H9 (cell line): ENCODE measurements at regions not wholly inside any gene's neighbourhood (a gene's known extent, or its start where the extent isn't known, plus 50 kb on each side); places are given as distances from the start of the nearest gene placed in this dataset.

Source experiments
- DNase-seq: peaks from one replicate; pipeline ENCODE4 v3.0.0-alpha.2; 2017
- H2AFZ ChIP-seq: one replicate; pipeline ENCODE4 v1.6.1; 2013; ENCODE audit warnings: mild to moderate bottlenecking, low read length, control low read depth, moderate library complexity
- H2AK5ac ChIP-seq: 2 replicates; pipeline ENCODE4 v1.6.1; 2013; ENCODE audit warnings: low read length, control low read depth, mixed read lengths; ENCODE audit not compliant: insufficient read length
- H2BK120ac ChIP-seq: one replicate; pipeline ENCODE4 v1.6.1; 2013; ENCODE audit warnings: low read depth, mild to moderate bottlenecking, low read length, control low read depth, inconsistent platforms; ENCODE audit not compliant: poor library complexity, severe bottlenecking
- H2BK12ac ChIP-seq: 2 replicates; pipeline ENCODE4 v1.6.1; 2013; ENCODE audit warnings: low read length, control low read depth, mixed read lengths, low read depth; ENCODE audit not compliant: insufficient read length
- H2BK15ac ChIP-seq: 2 replicates; pipeline ENCODE4 v1.6.1; 2013; ENCODE audit warnings: low read depth, low read length, control low read depth
- H2BK20ac ChIP-seq: one replicate; pipeline ENCODE4 v1.6.1; 2013; ENCODE audit warnings: low read depth, mild to moderate bottlenecking, low read length, control low read depth, inconsistent platforms; ENCODE audit not compliant: poor library complexity, severe bottlenecking
- H2BK5ac ChIP-seq: 2 replicates; pipeline ENCODE4 v1.6.1; 2013; ENCODE audit warnings: low read length, control low read depth, mixed read lengths; ENCODE audit not compliant: insufficient read length
- H3K14ac ChIP-seq: 2 replicates; pipeline ENCODE4 v1.6.1; 2013; ENCODE audit warnings: low read length, control low read depth; ENCODE audit not compliant: insufficient read depth
- H3K18ac ChIP-seq: 2 replicates; pipeline ENCODE4 v1.6.1; 2013; ENCODE audit warnings: low read depth, mild to moderate bottlenecking, mixed read lengths, low read length, control low read depth; ENCODE audit not compliant: insufficient read length
- H3K23ac ChIP-seq: 2 replicates; pipeline ENCODE4 v1.6.1; 2013; ENCODE audit warnings: low read length, control low read depth, mixed read lengths, low read depth; ENCODE audit not compliant: insufficient read length
- H3K23me2 ChIP-seq: 2 replicates; pipeline ENCODE4 v1.6.1; 2013; ENCODE audit warnings: low read depth, mild to moderate bottlenecking, mixed read lengths, low read length, control low read depth; ENCODE audit not compliant: insufficient read length, poor library complexity, severe bottlenecking
- H3K27ac ChIP-seq: 2 replicates; pipeline ENCODE4 v1.5.1; 2013; ENCODE audit warnings: low read length, control low read depth, mixed read lengths, low read depth; ENCODE audit not compliant: insufficient read length
- H3K27me3 ChIP-seq: 2 replicates; pipeline ENCODE4 v1.6.1; 2013; ENCODE audit warnings: low read length, control low read depth, inconsistent platforms; ENCODE audit not compliant: insufficient read depth
- H3K4ac ChIP-seq: 2 replicates; pipeline ENCODE4 v1.6.1; 2013; ENCODE audit warnings: low read depth, mild to moderate bottlenecking, control low read depth, inconsistent platforms, low read length, moderate library complexity
- H3K4me1 ChIP-seq: 2 replicates; pipeline ENCODE4 v1.6.1; 2013; ENCODE audit warnings: low read length, control low read depth, inconsistent platforms; ENCODE audit not compliant: insufficient read depth
- H3K4me2 ChIP-seq: 2 replicates; pipeline ENCODE4 v1.6.1; 2013; ENCODE audit warnings: low read length, control low read depth, mixed read lengths; ENCODE audit not compliant: insufficient read length, insufficient read depth
- H3K56ac ChIP-seq: 2 replicates; pipeline ENCODE4 v1.6.1; 2013; ENCODE audit warnings: low read depth, mild to moderate bottlenecking, mixed read lengths, low read length, control low read depth; ENCODE audit not compliant: insufficient read length
- H3K79me1 ChIP-seq: 2 replicates; pipeline ENCODE4 v1.6.1; 2013; ENCODE audit warnings: low read depth, mild to moderate bottlenecking, moderate library complexity, low read length, control low read depth, inconsistent platforms; ENCODE audit not compliant: insufficient read depth, poor library complexity, severe bottlenecking
- H3K79me2 ChIP-seq: 2 replicates; pipeline ENCODE4 v1.6.1; 2013; ENCODE audit warnings: low read length, control low read depth, inconsistent platforms; ENCODE audit not compliant: insufficient read depth
- H3K9ac ChIP-seq: 2 replicates; pipeline ENCODE4 v1.6.1; 2013; ENCODE audit warnings: low read length, control low read depth, mixed read lengths; ENCODE audit not compliant: insufficient read length; ENCODE audit errors: extremely low read depth
- H3K9me3 ChIP-seq: one replicate; pipeline ENCODE4 v1.6.1; 2013; ENCODE audit warnings: low read depth, low read length, inconsistent platforms; ENCODE audit not compliant: control insufficient read depth
- H3T11ph ChIP-seq: one replicate; pipeline ENCODE4 v1.6.1; 2013; ENCODE audit warnings: mild to moderate bottlenecking, low read length, control low read depth, inconsistent platforms
- H4K20me1 ChIP-seq: one replicate; pipeline ENCODE4 v1.6.1; 2013; ENCODE audit not compliant: control insufficient read depth, insufficient read length, insufficient read depth
- H4K5ac ChIP-seq: 2 replicates; pipeline ENCODE4 v1.6.1; 2013; ENCODE audit warnings: low read depth, mild to moderate bottlenecking, mixed read lengths, low read length, control low read depth; ENCODE audit not compliant: insufficient read length
- H4K8ac ChIP-seq: replicated peaks from 2 replicates; pipeline ENCODE4 v1.6.1; 2013; ENCODE audit warnings: low read length, control low read depth, mixed read lengths, low read depth; ENCODE audit not compliant: insufficient read length
- H4K91ac ChIP-seq: 2 replicates; pipeline ENCODE4 v1.6.1; 2013; ENCODE audit warnings: low read depth, mild to moderate bottlenecking, moderate library complexity, mixed read lengths, low read length, control low read depth; ENCODE audit not compliant: insufficient read length
- H3K27ac Mint-ChIP-seq, 3 experiments: 2 replicates in 2 of 3; 3 replicates in 1 of 3; pipeline ENCODE4 v1.8.0; 2020 to 2021; ENCODE audit warnings: mixed read lengths in 3 of 3, mild to moderate bottlenecking in 1 of 3, moderate library complexity in 1 of 3
- H3K27me3 Mint-ChIP-seq: 2 replicates; pipeline ENCODE4 v1.8.0; 2021; ENCODE audit warnings: low read depth, mild to moderate bottlenecking, moderate library complexity, mixed read lengths
- H3K36me3 Mint-ChIP-seq, 3 experiments: 2 replicates in 2 of 3; 3 replicates in 1 of 3; pipeline ENCODE4 v1.8.0; 2020 to 2021; ENCODE audit warnings: low read depth in 3 of 3, mixed read lengths in 3 of 3; ENCODE audit not compliant: insufficient read depth in 1 of 3
- H3K4me1 Mint-ChIP-seq, 2 experiments: 2 replicates each; pipeline ENCODE4 v1.8.0; 2020; ENCODE audit warnings: mixed read lengths in 2 of 2
- H3K4me3 Mint-ChIP-seq, 2 experiments: 2 replicates in 1 of 2; 3 replicates in 1 of 2; pipeline ENCODE4 v1.8.0; 2020 to 2021; ENCODE audit warnings: mild to moderate bottlenecking in 2 of 2, mixed read lengths in 2 of 2, moderate library complexity in 1 of 2
- H3K9me3 Mint-ChIP-seq, 2 experiments: 2 replicates in 1 of 2; 3 replicates in 1 of 2; pipeline ENCODE4 v1.8.0; 2020; ENCODE audit warnings: mild to moderate bottlenecking in 2 of 2, mixed read lengths in 2 of 2, moderate library complexity in 1 of 2
- WGBS: extraction: QIAGEN DNeasy Blood & Tissue Kit; methylation state at CpG from one replicate; pipeline ENCODE4 v1.1.7; 2013; ENCODE audit warnings: missing lambda C conversion rate, low lambda C conversion rate, mixed read lengths; ENCODE audit not compliant: insufficient read length; ENCODE audit errors: extremely low coverage; 5-methylcytosine and 5-hydroxymethylcytosine counted together
- TF ChIP-seq, protein P1 (sequence below): fragments of 200-600 bp; sonication (generic); conservative IDR thresholded peaks from 3 replicates; pipeline ENCODE4 v1.8.0; 2021; ENCODE audit warnings: antibody characterized with exemption, mild to moderate bottlenecking

DNA sequence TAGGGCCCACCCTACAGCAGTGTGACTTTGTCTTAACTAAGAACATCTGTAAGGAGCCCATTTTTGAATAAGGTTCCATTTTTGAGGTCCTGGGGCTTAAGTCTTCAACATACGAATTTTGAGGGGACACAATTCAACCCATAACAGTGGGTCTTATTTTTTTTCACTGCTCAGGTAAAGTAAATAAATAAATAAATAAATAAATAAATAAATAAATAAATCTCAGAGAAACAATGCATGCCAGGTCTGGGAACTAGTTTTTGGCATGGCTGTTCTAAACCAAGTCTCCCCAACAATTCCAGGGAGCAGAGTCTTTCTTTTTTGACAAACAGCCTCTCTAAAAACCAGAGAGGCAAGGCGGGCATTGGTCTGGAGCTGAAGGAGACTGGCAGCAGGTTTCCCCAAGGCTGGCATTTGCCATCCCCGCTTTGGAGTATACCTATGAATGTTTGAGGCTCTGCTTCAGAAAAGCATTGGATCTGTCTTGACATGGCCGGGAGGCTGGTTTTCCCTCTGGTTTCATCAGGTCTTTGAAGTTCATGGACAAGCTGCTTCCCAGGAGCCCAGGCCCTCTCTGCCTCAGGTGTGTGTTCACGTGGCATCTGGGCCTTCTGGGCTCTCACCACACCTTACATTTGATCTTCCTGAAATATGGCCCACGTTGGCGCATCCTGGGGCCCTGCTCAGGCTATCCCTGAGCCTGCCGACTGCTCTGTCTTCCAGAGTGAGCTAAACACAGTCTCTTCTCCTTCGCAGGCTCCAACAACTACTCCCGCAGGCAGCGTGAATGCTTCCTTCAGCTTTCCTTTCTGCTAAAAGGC is 545.2 kb downstream of the BCL11B start:
- Mint-ChIP-seq H3K27ac (peak overlapping the region in 1 of 3 experiments; percentile 17; a peak in 1 of 7 replicates), H3K9me3 (peaks cover 2 to 3% of the 10 kb centered on the region in 2 experiments; a peak in 3 of 5 replicates), H3K4me3 (no peak overlapping the region), H3K36me3 (no peaks in the 10 kb centered on the region; a peak in 1 of 7 replicates), H3K27me3 (no peaks in the 10 kb centered on the region; the same call in none of the 2 replicates), H3K4me1 (peaks cover 29 to 33% of the 10 kb centered on the region in 2 experiments)
- H3K79me2 ChIP-seq: no peaks in the 10 kb centered on the region
- no peak overlapping the region for H4K5ac ChIP-seq
- no CpG with 5 or more reads among the region's 11 CpGs for WGBS
- H4K8ac ChIP-seq: no peak overlapping the region
- H3K18ac ChIP-seq: no peak overlapping the region
- no peak for DNase-seq
- no peak overlapping the region for H3K4ac ChIP-seq
- no peaks in the 10 kb centered on the region for H3K23me2 ChIP-seq
- H3K14ac ChIP-seq: no peak overlapping the region
- H3K56ac ChIP-seq: no peak overlapping the region
- H3K9me3 ChIP-seq: no peaks in the 10 kb centered on the region
- H2AK5ac ChIP-seq: no peak overlapping the region
- no peaks in the 10 kb centered on the region for H3K27me3 ChIP-seq
- H2AFZ ChIP-seq: no peak overlapping the region
- no peak overlapping the region for H2BK120ac ChIP-seq
- H2BK5ac ChIP-seq: no peak overlapping the region
- no peak overlapping the region for H2BK20ac ChIP-seq
- 0 out of 2 replicates have a peak, but pooled peaks cover 3% of the 10 kb centered on the region for H3K4me1 ChIP-seq
- TF ChIP-seq, protein P1, sequence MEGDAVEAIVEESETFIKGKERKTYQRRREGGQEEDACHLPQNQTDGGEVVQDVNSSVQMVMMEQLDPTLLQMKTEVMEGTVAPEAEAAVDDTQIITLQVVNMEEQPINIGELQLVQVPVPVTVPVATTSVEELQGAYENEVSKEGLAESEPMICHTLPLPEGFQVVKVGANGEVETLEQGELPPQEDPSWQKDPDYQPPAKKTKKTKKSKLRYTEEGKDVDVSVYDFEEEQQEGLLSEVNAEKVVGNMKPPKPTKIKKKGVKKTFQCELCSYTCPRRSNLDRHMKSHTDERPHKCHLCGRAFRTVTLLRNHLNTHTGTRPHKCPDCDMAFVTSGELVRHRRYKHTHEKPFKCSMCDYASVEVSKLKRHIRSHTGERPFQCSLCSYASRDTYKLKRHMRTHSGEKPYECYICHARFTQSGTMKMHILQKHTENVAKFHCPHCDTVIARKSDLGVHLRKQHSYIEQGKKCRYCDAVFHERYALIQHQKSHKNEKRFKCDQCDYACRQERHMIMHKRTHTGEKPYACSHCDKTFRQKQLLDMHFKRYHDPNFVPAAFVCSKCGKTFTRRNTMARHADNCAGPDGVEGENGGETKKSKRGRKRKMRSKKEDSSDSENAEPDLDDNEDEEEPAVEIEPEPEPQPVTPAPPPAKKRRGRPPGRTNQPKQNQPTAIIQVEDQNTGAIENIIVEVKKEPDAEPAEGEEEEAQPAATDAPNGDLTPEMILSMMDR: no peak
- H2BK12ac ChIP-seq: no peak overlapping the region
- H2BK15ac ChIP-seq: no peak overlapping the region
- H4K91ac ChIP-seq: no peak overlapping the region
- no peak overlapping the region for H3K4me2 ChIP-seq
- no peak overlapping the region for H3K27ac ChIP-seq
- H3K9ac ChIP-seq: no peak overlapping the region
- H4K20me1 ChIP-seq: no peaks in the 10 kb centered on the region
- no peak overlapping the region for H3T11ph ChIP-seq
- no peak overlapping the region for H3K23ac ChIP-seq
- H3K79me1 ChIP-seq: no peaks in the 10 kb centered on the region
